ENCODE measurements at regions not wholly inside any gene's neighbourhood (a gene's known extent, or its start where the extent isn't known, plus 50 kb on each side); places are given as distances from the start of the nearest gene placed in this dataset.

- intact Hi-C loops (cut with DNase I) = no loop called here
- Histone ChIP-seq H3K36me3 (no peaks in the 10 kb centered on the region), H3K9me3 (no peaks in the 10 kb centered on the region), H3K4me3 (replicated peaks in 1 of 3) (no peak overlapping the region), H3K4me1 (no peaks in the 10 kb centered on the region), H3K27ac (no peak overlapping the region), H3K27me3 (no peaks in the 10 kb centered on the region)
- no peak for DNase-seq
- TF ChIP-seq, protein P1, sequence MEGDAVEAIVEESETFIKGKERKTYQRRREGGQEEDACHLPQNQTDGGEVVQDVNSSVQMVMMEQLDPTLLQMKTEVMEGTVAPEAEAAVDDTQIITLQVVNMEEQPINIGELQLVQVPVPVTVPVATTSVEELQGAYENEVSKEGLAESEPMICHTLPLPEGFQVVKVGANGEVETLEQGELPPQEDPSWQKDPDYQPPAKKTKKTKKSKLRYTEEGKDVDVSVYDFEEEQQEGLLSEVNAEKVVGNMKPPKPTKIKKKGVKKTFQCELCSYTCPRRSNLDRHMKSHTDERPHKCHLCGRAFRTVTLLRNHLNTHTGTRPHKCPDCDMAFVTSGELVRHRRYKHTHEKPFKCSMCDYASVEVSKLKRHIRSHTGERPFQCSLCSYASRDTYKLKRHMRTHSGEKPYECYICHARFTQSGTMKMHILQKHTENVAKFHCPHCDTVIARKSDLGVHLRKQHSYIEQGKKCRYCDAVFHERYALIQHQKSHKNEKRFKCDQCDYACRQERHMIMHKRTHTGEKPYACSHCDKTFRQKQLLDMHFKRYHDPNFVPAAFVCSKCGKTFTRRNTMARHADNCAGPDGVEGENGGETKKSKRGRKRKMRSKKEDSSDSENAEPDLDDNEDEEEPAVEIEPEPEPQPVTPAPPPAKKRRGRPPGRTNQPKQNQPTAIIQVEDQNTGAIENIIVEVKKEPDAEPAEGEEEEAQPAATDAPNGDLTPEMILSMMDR (IDR thresholded peaks at IDR 0.05) = no peak
These were observed 1217.7 kb downstream of the CDH11 start for GRCh38 chr16:63904182-63904581.

DNA sequence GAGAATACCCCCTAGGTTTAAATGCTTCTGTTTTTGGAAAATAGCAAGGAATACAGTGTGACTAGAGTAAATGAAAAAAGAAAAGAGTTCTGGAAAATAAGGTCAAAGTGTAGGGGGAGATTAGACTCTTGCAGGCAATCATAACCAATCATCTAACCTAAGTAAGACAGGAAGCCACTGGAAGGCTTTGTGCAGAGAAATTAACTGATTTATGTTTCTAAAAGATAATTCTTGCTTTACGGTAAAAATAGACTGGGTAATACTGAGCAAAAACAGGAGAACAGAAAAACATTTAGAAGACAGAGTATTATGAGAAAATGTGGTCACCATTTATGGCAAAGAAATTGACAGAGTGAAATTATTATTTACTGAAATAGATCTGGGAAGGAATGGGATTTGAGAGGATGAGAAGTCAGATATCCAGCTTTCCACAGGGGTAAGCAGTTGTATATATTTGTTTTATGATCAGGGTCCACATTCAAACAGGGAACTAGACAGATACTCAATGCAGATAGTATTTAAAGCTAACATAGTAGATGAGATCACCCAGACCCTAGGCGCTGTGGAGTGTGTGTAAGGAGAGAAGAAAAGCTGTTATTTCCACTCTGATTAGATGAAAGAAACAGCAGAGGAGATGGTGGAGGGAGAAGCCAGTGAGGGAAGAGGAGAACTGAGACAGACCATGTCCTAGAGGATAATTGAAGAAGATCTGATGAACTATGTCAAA is 1225.3 kb downstream of the CDH11 start:
- Histone ChIP-seq H3K9me3 (no peaks in the 10 kb centered on the region), H3K36me3 (no peaks in the 10 kb centered on the region), H3K27me3 (no peaks in the 10 kb centered on the region), H3K4me1 (no peaks in the 10 kb centered on the region), H3K27ac (no peak overlapping the region), H3K4me3 (replicated peaks in 1 of 3) (no peak overlapping the region)
- intact Hi-C loops (cut with DNase I) = no loop called here
- no peak for TF ChIP-seq POLR2A (IDR thresholded peaks at IDR 0.05)
- TF ChIP-seq, protein P1 (IDR thresholded peaks at IDR 0.05) = no peak
- 82 to 83% methylated on average over 2 of the region's 2 CpGs for WGBS, 2 donors
- DNase-seq = no peak

GRCh38 chr16:63890723-63891122 is 1231.1 kb downstream of the CDH11 start:
- TF ChIP-seq, protein P1 (IDR thresholded peaks at IDR 0.05) = no peak
- no peak for TF ChIP-seq POLR2A (IDR thresholded peaks at IDR 0.05)
- no peak for DNase-seq
- Histone ChIP-seq H3K4me1 (peaks cover 5 to 6% of the 10 kb centered on the region in 2 donors), H3K27ac (no peak overlapping the region), H3K4me3 (replicated peaks in 1 of 3) (no peak overlapping the region), H3K27me3 (no peaks in the 10 kb centered on the region), H3K36me3 (no peaks in the 10 kb centered on the region), H3K9me3 (no peaks in the 10 kb centered on the region)
- intact Hi-C loops (cut with DNase I) = no loop called here

DNA sequence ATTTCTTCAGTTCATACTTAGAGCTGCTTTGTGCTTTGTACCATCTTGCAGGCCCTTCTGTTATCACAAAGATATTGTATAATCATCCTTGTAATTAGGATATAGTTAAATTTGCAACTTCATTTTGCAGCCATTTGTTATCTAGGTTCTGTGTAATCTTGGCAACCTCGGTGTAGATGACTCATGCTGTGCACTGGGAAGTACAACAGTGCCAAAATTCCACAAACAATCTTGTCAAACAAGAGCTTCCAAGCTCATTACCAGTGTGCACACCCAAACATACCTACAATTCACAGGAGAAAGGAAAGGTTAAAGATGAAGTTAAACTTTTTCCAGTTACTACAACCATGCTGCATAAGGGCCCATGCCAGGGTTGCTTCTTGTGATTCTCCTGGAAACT is 1231.8 kb downstream of the CDH11 start:
- H3K4me3 ChIP-seq (replicated peaks in 1 of 3) = no peak overlapping the region
- DNase-seq = peak; percentile 22 to 32

GRCh38 chr16:63883091-63883490 is 1238.8 kb downstream of the CDH11 start:
- Histone ChIP-seq H3K27ac (no peak overlapping the region), H3K27me3 (no peaks in the 10 kb centered on the region), H3K4me3 (replicated peaks in 1 of 3) (no peak overlapping the region), H3K9me3 (no peaks in the 10 kb centered on the region), H3K4me1 (no peaks in the 10 kb centered on the region), H3K36me3 (no peaks in the 10 kb centered on the region)
- no peak for DNase-seq
- TF ChIP-seq, protein P1 (IDR thresholded peaks at IDR 0.05) = no peak
- no peak for TF ChIP-seq POLR2A (IDR thresholded peaks at IDR 0.05)
- intact Hi-C loops (cut with DNase I) = no loop called here

More for the DNA sequence above, 1231.8 kb downstream of the CDH11 start:
- intact Hi-C loops (cut with DNase I) = no loop called here
- Histone ChIP-seq H3K27ac (no peak overlapping the region), H3K4me1 (peaks cover 5 to 6% of the 10 kb centered on the region in 2 donors), H3K27me3 (no peaks in the 10 kb centered on the region), H3K36me3 (no peaks in the 10 kb centered on the region), H3K9me3 (no peaks in the 10 kb centered on the region)
- WGBS, 2 donors = 12 to 19% methylated on average over 1 of the region's 1 CpG
- TF ChIP-seq, protein P1 (IDR thresholded peaks at IDR 0.05) = no peak
- no peak for TF ChIP-seq POLR2A (IDR thresholded peaks at IDR 0.05)

Data from thyroid gland (tissue), 4 donors.